Gastroesophageal sphincter (tissue), 3 donors: ENCODE measurements at regions not wholly inside any gene's neighbourhood (a gene's known extent, or its start where the extent isn't known, plus 50 kb on each side); places are given as distances from the start of the nearest gene placed in this dataset.
"Not testable (repeated sequence)": the region's sequence is repeated elsewhere in the genome, so short reads cannot be mapped to it uniquely, and the experiment has no call there.

Experiments used
- EP300 ChIP-seq: sonication (generic); formaldehyde crosslinking; IDR thresholded peaks from one replicate; pipeline ENCODE4 v1.6.1; 2017; ENCODE audit warnings: antibody characterized with exemption, mild to moderate bottlenecking
- POLR2A ChIP-seq, 2 donors: fragments of 450-650 bp; IDR thresholded peaks; one replicate each; pipeline ENCODE4 v1.6.1; 2017; ENCODE audit warnings: antibody characterized with exemption in 2 of 2, mild to moderate bottlenecking in 2 of 2, moderate library complexity in 1 of 2
- POLR2AphosphoS5 ChIP-seq: sonication (generic); formaldehyde crosslinking; IDR thresholded peaks from one replicate; pipeline ENCODE4 v1.6.1; 2017; ENCODE audit warnings: antibody characterized with exemption
- TF ChIP-seq, protein P1 (sequence below), 4 experiments: fragments of 200-600 bp in 2 of 4; fragments of 450-650 bp in 2 of 4; sonication (generic) in 1 of 4; IDR thresholded peaks; one replicate each; pipeline ENCODE4 v1.5.1; 2017 to 2019; ENCODE audit warnings: antibody characterized with exemption in 4 of 4, mild to moderate bottlenecking in 2 of 4, moderate library complexity in 2 of 4

- TF ChIP-seq, protein P1, sequence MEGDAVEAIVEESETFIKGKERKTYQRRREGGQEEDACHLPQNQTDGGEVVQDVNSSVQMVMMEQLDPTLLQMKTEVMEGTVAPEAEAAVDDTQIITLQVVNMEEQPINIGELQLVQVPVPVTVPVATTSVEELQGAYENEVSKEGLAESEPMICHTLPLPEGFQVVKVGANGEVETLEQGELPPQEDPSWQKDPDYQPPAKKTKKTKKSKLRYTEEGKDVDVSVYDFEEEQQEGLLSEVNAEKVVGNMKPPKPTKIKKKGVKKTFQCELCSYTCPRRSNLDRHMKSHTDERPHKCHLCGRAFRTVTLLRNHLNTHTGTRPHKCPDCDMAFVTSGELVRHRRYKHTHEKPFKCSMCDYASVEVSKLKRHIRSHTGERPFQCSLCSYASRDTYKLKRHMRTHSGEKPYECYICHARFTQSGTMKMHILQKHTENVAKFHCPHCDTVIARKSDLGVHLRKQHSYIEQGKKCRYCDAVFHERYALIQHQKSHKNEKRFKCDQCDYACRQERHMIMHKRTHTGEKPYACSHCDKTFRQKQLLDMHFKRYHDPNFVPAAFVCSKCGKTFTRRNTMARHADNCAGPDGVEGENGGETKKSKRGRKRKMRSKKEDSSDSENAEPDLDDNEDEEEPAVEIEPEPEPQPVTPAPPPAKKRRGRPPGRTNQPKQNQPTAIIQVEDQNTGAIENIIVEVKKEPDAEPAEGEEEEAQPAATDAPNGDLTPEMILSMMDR (IDR thresholded peaks at IDR 0.05) = not testable (repeated sequence)
- TF ChIP-seq POLR2A (IDR thresholded peaks at IDR 0.05); POLR2AphosphoS5; EP300: not testable (repeated sequence)
Observed at GRCh38 chr12:28046600-28046999, 74.1 kb upstream of the PTHLH start.
